ENCODE measurements at regions not wholly inside any gene's neighbourhood (a gene's known extent, or its start where the extent isn't known, plus 50 kb on each side); places are given as distances from the start of the nearest gene placed in this dataset.

- DNase-seq (ENCODE audit: low read depth) (no peak), FAIRE-seq (no peak)
- Histone ChIP-seq H3K36me3 (ENCODE audit: insufficient read depth, low read length) (no peaks in the 10 kb centered on the region), H3K79me2 (ENCODE audit: insufficient read depth, low read length) (no peaks in the 10 kb centered on the region), H3K4me3 (ENCODE audit: insufficient read depth, low read depth, low read length) (no peak overlapping the region), H3K9me3 (ENCODE audit: insufficient read depth, low read depth, low read length) (no peaks in the 10 kb centered on the region), H3K9ac (ENCODE audit: low read length) (no peak overlapping the region), H3K27me3 (ENCODE audit: insufficient read depth, low read length) (no peaks in the 10 kb centered on the region), H2AFZ (ENCODE audit: low read depth, low read length) (no peak overlapping the region), H3K4me1 (ENCODE audit: insufficient read depth, low read length) (no peaks in the 10 kb centered on the region), H4K20me1 (ENCODE audit: insufficient read depth, low read length) (no peaks in the 10 kb centered on the region), H3K4me2 (ENCODE audit: low read length) (no peak overlapping the region), H3K27ac (ENCODE audit: low read depth, low read length) (no peak overlapping the region)
- Mint-ChIP-seq H3K27me3 (ENCODE audit: low read depth, unreplicated experiment) (no peaks in the 10 kb centered on the region), H3K4me3 (ENCODE audit: unreplicated experiment) (no peak overlapping the region), H3K36me3 (ENCODE audit: low read depth, unreplicated experiment) (no peaks in the 10 kb centered on the region), H3K9me3 (ENCODE audit: unreplicated experiment) (no peaks in the 10 kb centered on the region), H3K27ac (ENCODE audit: unreplicated experiment) (no peak overlapping the region), H3K4me1 (ENCODE audit: low read depth, unreplicated experiment) (peaks cover 24% of the 10 kb centered on the region)
- TF ChIP-seq EZH2 (IDR thresholded peaks at IDR 0.05; ENCODE audit: insufficient read depth, low read length) = no peak
- no peak for TF ChIP-seq CTCF (IDR thresholded peaks at IDR 0.05; ENCODE audit: insufficient read depth, low read depth, low read length)
Observed at GRCh38 chr1:96074422-96074821, 647.2 kb upstream of the PTBP2 start.

GRCh38 chr1:96074876-96075577 is 646.6 kb upstream of the PTBP2 start:
- FAIRE-seq = no peak

More at GRCh38 chr1:96074876-96075577, 646.6 kb upstream of the PTBP2 start:
- TF ChIP-seq CTCF (IDR thresholded peaks at IDR 0.05; ENCODE audit: insufficient read depth, low read depth, low read length) (no peak), EZH2 (IDR thresholded peaks at IDR 0.05; ENCODE audit: insufficient read depth, low read length) (no peak)
- Mint-ChIP-seq H3K27ac (ENCODE audit: unreplicated experiment) (no peak overlapping the region), H3K36me3 (ENCODE audit: low read depth, unreplicated experiment) (no peaks in the 10 kb centered on the region), H3K4me3 (ENCODE audit: unreplicated experiment) (no peak overlapping the region), H3K27me3 (ENCODE audit: low read depth, unreplicated experiment) (no peaks in the 10 kb centered on the region), H3K9me3 (ENCODE audit: unreplicated experiment) (no peaks in the 10 kb centered on the region), H3K4me1 (ENCODE audit: low read depth, unreplicated experiment) (peaks cover 24% of the 10 kb centered on the region)
- Histone ChIP-seq H2AFZ (ENCODE audit: low read depth, low read length) (no peak overlapping the region), H4K20me1 (ENCODE audit: insufficient read depth, low read length) (no peaks in the 10 kb centered on the region), H3K27me3 (ENCODE audit: insufficient read depth, low read length) (no peaks in the 10 kb centered on the region), H3K79me2 (ENCODE audit: insufficient read depth, low read length) (no peaks in the 10 kb centered on the region), H3K4me2 (ENCODE audit: low read length) (no peak overlapping the region), H3K36me3 (ENCODE audit: insufficient read depth, low read length) (no peaks in the 10 kb centered on the region), H3K9me3 (ENCODE audit: insufficient read depth, low read depth, low read length) (no peaks in the 10 kb centered on the region), H3K4me1 (ENCODE audit: insufficient read depth, low read length) (no peaks in the 10 kb centered on the region), H3K9ac (ENCODE audit: low read length) (no peak overlapping the region), H3K4me3 (ENCODE audit: insufficient read depth, low read depth, low read length) (no peak overlapping the region), H3K27ac (ENCODE audit: low read depth, low read length) (no peak overlapping the region)
- no peak for DNase-seq (ENCODE audit: low read depth)

All from astrocyte (in vitro differentiated cells and primary cell).